Neural progenitor cell (in vitro differentiated cells): ENCODE measurements at regions not wholly inside any gene's neighbourhood (a gene's known extent, or its start where the extent isn't known, plus 50 kb on each side); places are given as distances from the start of the nearest gene placed in this dataset.

ENCODE experiments used
- CTCF ChIP-seq: fragments of 200-600 bp; sonication (generic); IDR thresholded peaks from 2 replicates; pipeline ENCODE4 v1.5.1; 2017; ENCODE audit warnings: antibody characterized with exemption, mild to moderate bottlenecking
- EZH2 ChIP-seq: fragments of 200-600 bp; sonication (generic); IDR thresholded peaks from 2 replicates; pipeline ENCODE4 v1.6.1; 2017; ENCODE audit warnings: antibody characterized with exemption, mild to moderate bottlenecking, moderate library complexity
- EZH2phosphoT487 ChIP-seq: fragments of 200-600 bp; sonication (generic); IDR thresholded peaks from 2 replicates; pipeline ENCODE4 v1.6.1; 2017; ENCODE audit warnings: antibody characterized with exemption

DNA sequence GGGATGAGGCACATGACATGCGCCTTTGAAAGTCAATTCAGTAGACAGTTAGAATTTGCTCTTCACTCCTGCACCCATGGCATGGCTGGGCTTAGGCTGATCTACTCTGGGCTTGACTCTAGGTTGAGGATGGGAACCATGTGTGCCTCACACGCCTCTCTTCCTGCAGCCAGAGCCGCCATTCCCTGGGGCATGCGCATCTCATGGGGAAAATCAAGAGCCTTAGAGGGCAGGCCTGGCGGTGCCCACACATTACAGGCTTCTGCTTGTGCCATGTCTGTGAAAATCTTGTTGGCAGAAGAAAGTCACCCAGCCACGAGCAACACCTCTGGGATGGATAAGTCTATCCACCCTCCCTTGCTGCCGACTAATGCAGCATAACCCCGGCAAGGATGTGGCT, 808.5 kb downstream of the CDH9 start:
- TF ChIP-seq CTCF, result no peak
- no peak for TF ChIP-seq EZH2phosphoT487
- TF ChIP-seq EZH2, result no peak
